ENCODE measurements at regions not wholly inside any gene's neighbourhood (a gene's known extent, or its start where the extent isn't known, plus 50 kb on each side); places are given as distances from the start of the nearest gene placed in this dataset.

- TF ChIP-seq FOXP2 (optimal IDR thresholded peaks at IDR 0.05; ENCODE audit: borderline replicate concordance, extremely low read depth, extremely low read length, insufficient read depth) (no peak), SIN3A (IDR thresholded peaks at IDR 0.05; ENCODE audit: borderline replicate concordance, insufficient read depth, low read length) (no peak), POLR2AphosphoS5 (IDR thresholded peaks at IDR 0.05; ENCODE audit: low read depth, low read length) (no peak), TAF1 (IDR thresholded peaks at IDR 0.05; ENCODE audit: borderline replicate concordance, insufficient read depth, low read length) (no peak), REST (IDR thresholded peaks at IDR 0.05; ENCODE audit: insufficient read depth in 1 of 2, low read depth in 2 of 2, low read length in 2 of 2) (no peak)
Observed at GRCh38 chr18:38369772-38370690, 804.4 kb upstream of the CELF4 start.

- no peak for TF ChIP-seq SIN3A (IDR thresholded peaks at IDR 0.05; ENCODE audit: borderline replicate concordance, insufficient read depth, low read length)
Observed at GRCh38 chr18:38368886-38369285, 803.3 kb upstream of the CELF4 start.

GRCh38 chr18:38368246-38368645, 802.6 kb upstream of the CELF4 start:
- TF ChIP-seq REST (IDR thresholded peaks at IDR 0.05; ENCODE audit: insufficient read depth in 1 of 2, low read depth in 2 of 2, low read length in 2 of 2) = no peak
- no peak for TF ChIP-seq SIN3A (IDR thresholded peaks at IDR 0.05; ENCODE audit: borderline replicate concordance, insufficient read depth, low read length)
- no peak for TF ChIP-seq TAF1 (IDR thresholded peaks at IDR 0.05; ENCODE audit: borderline replicate concordance, insufficient read depth, low read length)
- TF ChIP-seq POLR2AphosphoS5 (IDR thresholded peaks at IDR 0.05; ENCODE audit: low read depth, low read length) = no peak
- no peak for TF ChIP-seq FOXP2 (optimal IDR thresholded peaks at IDR 0.05; ENCODE audit: borderline replicate concordance, extremely low read depth, extremely low read length, insufficient read depth)

GRCh38 chr18:38367473-38367872, 801.9 kb upstream of the CELF4 start:
- TF ChIP-seq SIN3A (IDR thresholded peaks at IDR 0.05; ENCODE audit: borderline replicate concordance, insufficient read depth, low read length) (no peak), POLR2AphosphoS5 (IDR thresholded peaks at IDR 0.05; ENCODE audit: low read depth, low read length) (no peak), TAF1 (IDR thresholded peaks at IDR 0.05; ENCODE audit: borderline replicate concordance, insufficient read depth, low read length) (no peak), FOXP2 (optimal IDR thresholded peaks at IDR 0.05; ENCODE audit: borderline replicate concordance, extremely low read depth, extremely low read length, insufficient read depth) (no peak), REST (IDR thresholded peaks at IDR 0.05; ENCODE audit: insufficient read depth in 1 of 2, low read depth in 2 of 2, low read length in 2 of 2) (no peak)

- no peak for TF ChIP-seq SIN3A (IDR thresholded peaks at IDR 0.05; ENCODE audit: borderline replicate concordance, insufficient read depth, low read length)
- no peak for TF ChIP-seq FOXP2 (optimal IDR thresholded peaks at IDR 0.05; ENCODE audit: borderline replicate concordance, extremely low read depth, extremely low read length, insufficient read depth)
- TF ChIP-seq TAF1 (IDR thresholded peaks at IDR 0.05; ENCODE audit: borderline replicate concordance, insufficient read depth, low read length) = no peak
- no peak for TF ChIP-seq REST (IDR thresholded peaks at IDR 0.05; ENCODE audit: insufficient read depth in 1 of 2, low read depth in 2 of 2, low read length in 2 of 2)
- no peak for TF ChIP-seq POLR2AphosphoS5 (IDR thresholded peaks at IDR 0.05; ENCODE audit: low read depth, low read length)
Observed at GRCh38 chr18:38362286-38362792, 796.7 kb upstream of the CELF4 start.

Measured in PFSK-1 (cell line).